ENCODE measurements at regions not wholly inside any gene's neighbourhood (a gene's known extent, or its start where the extent isn't known, plus 50 kb on each side); places are given as distances from the start of the nearest gene placed in this dataset.
A peak's percentile ranks its signal among the peaks of the same experiment; 100 is the strongest.

GRCh38 chr18:43866696-43867095, 589.4 kb upstream of the SYT4 start:
- in situ Hi-C loops (cut with MboI; ENCODE audit: low pct_unique_long_range_greater_than_20kb in 2 of 9, low sequenced_read_pairs in 9 of 9, unreplicated experiment in 9 of 9): no loop called here
- ATAC-seq (replicated peaks in 6 of 8): no peak
- Histone ChIP-seq H3K27ac (no peak overlapping the region), H3K4me3 (no peak overlapping the region), H3K4me1 (replicated peaks in 1 of 2) (peaks cover 0 to 18% of the 10 kb centered on the region in 2 donors)

DNA sequence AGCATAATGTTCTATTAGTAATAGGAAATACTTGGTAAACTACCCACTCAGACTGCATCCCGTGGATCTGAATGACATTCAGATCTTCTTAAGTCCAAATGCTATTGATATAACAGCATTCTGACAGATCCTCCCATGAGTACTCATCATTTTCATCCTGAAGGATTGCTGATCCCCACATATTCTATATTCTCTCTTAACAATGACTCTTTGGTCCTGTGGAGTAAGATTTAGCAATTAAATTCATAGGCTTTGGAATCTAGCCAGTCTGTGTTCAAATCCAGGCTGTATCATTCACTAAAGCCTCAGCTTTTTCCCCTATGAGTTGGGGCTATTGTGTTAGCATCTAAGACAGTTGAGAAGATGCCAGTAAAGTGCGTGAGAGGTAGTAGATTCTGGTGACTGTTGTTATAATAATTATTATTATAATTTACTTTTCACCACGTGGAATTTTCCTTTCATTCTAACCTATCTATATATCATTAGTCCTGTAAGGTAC, 591.3 kb upstream of the SYT4 start:
- ATAC-seq (replicated peaks in 6 of 8): no peak
- 10 to 87% (median 77%) methylated on average over 2 to 3 of the region's 3 CpGs; no CpG with 5 or more reads in 1 of the 10 experiments for WGBS, 10 experiments
- H3K4me1 ChIP-seq (replicated peaks in 1 of 2): peaks cover 0 to 14% of the 10 kb centered on the region in 2 donors
- in situ Hi-C loops (cut with MboI; ENCODE audit: low pct_unique_long_range_greater_than_20kb in 2 of 9, low sequenced_read_pairs in 9 of 9, unreplicated experiment in 9 of 9): no loop called here
- no peak overlapping the region for H3K4me3 ChIP-seq
- H3K27ac ChIP-seq: no peak overlapping the region

GRCh38 chr18:43869451-43870008, 592.2 kb upstream of the SYT4 start:
- in situ Hi-C loops (cut with MboI; ENCODE audit: low pct_unique_long_range_greater_than_20kb in 2 of 9, low sequenced_read_pairs in 9 of 9, unreplicated experiment in 9 of 9): no loop called here
- peaks cover 0 to 6% of the 10 kb centered on the region in 2 donors for H3K4me1 ChIP-seq (replicated peaks in 1 of 2)
- WGBS, 10 experiments: 0 to 89% (median 26%) methylated on average over 1 of the region's 1 CpG; no CpG with 5 or more reads in 4 of the 10 experiments
- no peak overlapping the region for H3K27ac ChIP-seq
- ATAC-seq (replicated peaks in 6 of 8): peak in 6 of 8 experiments; percentile 21 to 97 (median 54)
- no peak overlapping the region for H3K4me3 ChIP-seq

- in situ Hi-C loops (cut with MboI; ENCODE audit: low pct_unique_long_range_greater_than_20kb in 2 of 9, low sequenced_read_pairs in 9 of 9, unreplicated experiment in 9 of 9): no loop called here
- Histone ChIP-seq H3K4me1 (replicated peaks in 1 of 2) (peaks cover 0 to 6% of the 10 kb centered on the region in 2 donors), H3K4me3 (no peak overlapping the region), H3K27ac (no peak overlapping the region)
- WGBS, 10 experiments: 0 to 100% (median 54%) methylated on average over 1 of the region's 1 CpG; no CpG with 5 or more reads in 3 of the 10 experiments
- ATAC-seq (replicated peaks in 6 of 8): no peak
These were observed 593.3 kb upstream of the SYT4 start for GRCh38 chr18:43870626-43871025.

DNA sequence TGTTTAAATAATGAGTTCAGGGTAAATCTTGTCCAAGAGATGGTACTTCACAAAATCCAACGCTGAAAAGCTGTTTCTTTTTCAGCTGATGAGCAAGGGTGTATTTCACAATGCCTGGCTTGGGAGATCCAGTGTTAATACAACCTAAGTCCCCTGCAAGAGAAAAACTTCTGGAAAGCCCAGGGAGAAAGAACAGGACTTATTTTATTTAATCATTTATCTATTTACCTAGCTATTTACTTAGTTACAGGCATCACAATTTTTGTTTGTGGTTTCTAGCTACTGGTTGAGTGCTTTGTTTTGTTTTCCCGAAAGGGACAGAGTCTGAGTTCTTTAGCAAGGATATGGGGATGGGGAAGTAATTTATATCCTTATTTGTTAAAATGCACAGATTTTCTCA, 598.2 kb upstream of the SYT4 start:
- peaks cover 0 to 2% of the 10 kb centered on the region in 2 donors for H3K4me1 ChIP-seq (replicated peaks in 1 of 2)
- ATAC-seq (replicated peaks in 6 of 8): peak in 1 of 8 experiments; percentile 31
- 8 to 93% (median 50%) methylated on average over 1 to 2 of the region's 2 CpGs; no CpG with 5 or more reads in 1 of the 10 experiments for WGBS, 10 experiments
- H3K4me3 ChIP-seq: no peak overlapping the region
- in situ Hi-C loops (cut with MboI; ENCODE audit: low pct_unique_long_range_greater_than_20kb in 2 of 9, low sequenced_read_pairs in 9 of 9, unreplicated experiment in 9 of 9): no loop called here
- H3K27ac ChIP-seq: no peak overlapping the region

DNA sequence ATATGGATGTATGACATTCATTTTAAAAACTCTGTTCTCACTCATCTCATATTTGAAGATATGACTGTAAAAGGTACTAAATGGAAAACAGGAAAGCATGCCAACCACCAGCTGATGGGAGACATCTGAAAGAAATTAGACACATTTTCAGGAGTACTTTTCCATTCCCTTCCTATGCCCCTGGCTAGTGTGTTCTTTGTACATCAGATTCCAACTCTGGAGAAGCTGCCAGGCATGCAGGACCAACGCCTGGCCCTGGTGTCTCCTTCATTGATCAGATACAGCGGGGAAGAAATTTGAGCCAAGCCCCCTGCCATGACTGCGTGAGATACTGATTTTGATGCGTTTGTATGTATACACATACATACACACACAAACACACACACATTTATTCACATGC, 599.0 kb upstream of the SYT4 start:
- Histone ChIP-seq H3K27ac (no peak overlapping the region), H3K4me3 (no peak overlapping the region), H3K4me1 (replicated peaks in 1 of 2) (peaks cover 0 to 2% of the 10 kb centered on the region in 2 donors)
- in situ Hi-C loops (cut with MboI; ENCODE audit: low pct_unique_long_range_greater_than_20kb in 2 of 9, low sequenced_read_pairs in 9 of 9, unreplicated experiment in 9 of 9): no loop called here
- WGBS, 10 experiments: 10 to 100% (median 89%) methylated on average over 1 to 3 of the region's 4 CpGs; no CpG with 5 or more reads in 5 of the 10 experiments
- peak in 2 of 8 experiments; percentile 8 to 78 for ATAC-seq (replicated peaks in 6 of 8)

GRCh38 chr18:43876748-43877147, 599.5 kb upstream of the SYT4 start:
- ATAC-seq (replicated peaks in 6 of 8): peak in 2 of 8 experiments; percentile 61 to 73
- Histone ChIP-seq H3K4me3 (no peak overlapping the region), H3K4me1 (replicated peaks in 1 of 2) (peaks cover 0 to 2% of the 10 kb centered on the region in 2 donors), H3K27ac (no peak overlapping the region)
- in situ Hi-C loops (cut with MboI; ENCODE audit: low pct_unique_long_range_greater_than_20kb in 2 of 9, low sequenced_read_pairs in 9 of 9, unreplicated experiment in 9 of 9): no loop called here
- WGBS, 10 experiments: 27 to 100% (median 83%) methylated on average over 1 to 4 of the region's 4 CpGs; no CpG with 5 or more reads in 2 of the 10 experiments

GRCh38 chr18:43877616-43878321, 600.5 kb upstream of the SYT4 start:
- ATAC-seq (replicated peaks in 6 of 8): no peak
- 81 to 100% (median 95%) methylated on average over 1 to 3 of the region's 3 CpGs for WGBS, 10 experiments
- in situ Hi-C loops (cut with MboI; ENCODE audit: low pct_unique_long_range_greater_than_20kb in 2 of 9, low sequenced_read_pairs in 9 of 9, unreplicated experiment in 9 of 9): no loop called here
- no peak overlapping the region for H3K27ac ChIP-seq
- H3K4me1 ChIP-seq (replicated peaks in 1 of 2): peaks cover 0 to 2% of the 10 kb centered on the region in 2 donors
- H3K4me3 ChIP-seq: no peak overlapping the region

- WGBS, 10 experiments: 21 to 100% (median 71%) methylated on average over 1 to 3 of the region's 3 CpGs; no CpG with 5 or more reads in 2 of the 10 experiments
- in situ Hi-C loops (cut with MboI; ENCODE audit: low pct_unique_long_range_greater_than_20kb in 2 of 9, low sequenced_read_pairs in 9 of 9, unreplicated experiment in 9 of 9): no loop called here
- peak in 2 of 8 experiments; percentile 49 to 72 for ATAC-seq (replicated peaks in 6 of 8)
These were observed 602.1 kb upstream of the SYT4 start for GRCh38 chr18:43879415-43879814.

DNA sequence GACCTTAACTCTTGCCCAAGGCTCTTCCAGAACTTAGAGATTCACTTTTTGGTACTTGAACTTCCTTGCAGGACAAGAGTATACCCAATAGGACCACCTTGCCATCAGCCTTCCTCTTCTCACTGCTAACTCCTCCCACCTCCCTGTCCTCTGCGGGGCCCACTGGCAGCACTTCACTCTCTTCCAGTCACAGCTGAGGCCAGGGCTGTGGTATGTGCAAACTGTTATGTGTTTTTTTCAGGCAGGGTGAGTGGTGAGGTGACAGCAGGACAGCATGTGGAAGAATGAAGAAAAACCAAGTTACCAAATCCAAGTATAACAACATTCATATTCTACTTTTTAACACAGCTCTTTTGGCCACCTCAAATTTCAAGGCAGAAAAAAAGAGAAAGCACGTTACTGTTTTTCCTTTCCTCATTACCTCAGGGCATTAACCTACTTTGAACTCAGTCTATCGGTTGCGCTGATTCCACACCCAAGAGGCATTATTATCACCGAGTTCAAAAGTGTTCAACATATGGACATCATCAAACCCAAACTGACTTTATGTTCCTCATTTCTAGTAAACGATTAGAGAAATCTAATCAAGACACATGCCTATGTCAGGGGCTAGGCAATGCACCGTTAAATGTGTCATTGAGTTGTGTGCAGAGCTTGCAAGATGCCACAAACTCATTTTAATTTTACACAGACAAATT, 605.2 kb upstream of the SYT4 start:
- in situ Hi-C loops (cut with MboI; ENCODE audit: low pct_unique_long_range_greater_than_20kb in 2 of 9, low sequenced_read_pairs in 9 of 9, unreplicated experiment in 9 of 9): no loop called here
- 0 to 93% (median 58%) methylated on average over 1 to 7 of the region's 7 CpGs; no CpG with 5 or more reads in 2 of the 10 experiments for WGBS, 10 experiments

More at GRCh38 chr18:43879415-43879814, 602.1 kb upstream of the SYT4 start:
- Histone ChIP-seq H3K4me1 (replicated peaks in 1 of 2) (peaks cover 0 to 2% of the 10 kb centered on the region in 2 donors), H3K27ac (no peak overlapping the region), H3K4me3 (no peak overlapping the region)

DNA sequence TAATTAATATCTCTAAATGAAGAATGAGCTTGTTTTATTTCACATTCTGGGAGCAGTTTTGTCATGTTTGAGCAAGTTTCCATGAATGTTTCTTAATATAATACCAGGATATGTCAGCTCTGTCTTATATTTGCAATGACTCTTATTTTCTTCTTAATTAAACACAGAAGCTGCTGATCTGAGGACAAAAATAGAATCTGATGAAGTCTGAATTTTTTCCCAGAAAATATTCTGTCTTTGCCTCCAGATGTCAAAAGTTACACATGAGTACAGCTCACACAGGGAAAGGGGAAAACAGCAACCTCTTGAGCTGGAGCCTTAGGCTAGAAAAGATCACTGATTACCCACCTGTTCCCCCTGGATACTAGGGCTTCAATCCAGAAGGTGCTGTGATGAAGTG, 606.6 kb upstream of the SYT4 start:
- no peak for ATAC-seq (replicated peaks in 6 of 8)
- H3K27ac ChIP-seq: no peak overlapping the region
- no peaks in the 10 kb centered on the region for H3K4me1 ChIP-seq (replicated peaks in 1 of 2)
- in situ Hi-C loops (cut with MboI; ENCODE audit: low pct_unique_long_range_greater_than_20kb in 2 of 9, low sequenced_read_pairs in 9 of 9, unreplicated experiment in 9 of 9): no loop called here
- no peak overlapping the region for H3K4me3 ChIP-seq

More for the DNA sequence above, 605.2 kb upstream of the SYT4 start:
- no peaks in the 10 kb centered on the region for H3K4me1 ChIP-seq (replicated peaks in 1 of 2)
- H3K4me3 ChIP-seq: no peak overlapping the region
- ATAC-seq (replicated peaks in 6 of 8): peak in 4 of 8 experiments; percentile 26 to 50 (median 42)
- H3K27ac ChIP-seq: no peak overlapping the region

DNA sequence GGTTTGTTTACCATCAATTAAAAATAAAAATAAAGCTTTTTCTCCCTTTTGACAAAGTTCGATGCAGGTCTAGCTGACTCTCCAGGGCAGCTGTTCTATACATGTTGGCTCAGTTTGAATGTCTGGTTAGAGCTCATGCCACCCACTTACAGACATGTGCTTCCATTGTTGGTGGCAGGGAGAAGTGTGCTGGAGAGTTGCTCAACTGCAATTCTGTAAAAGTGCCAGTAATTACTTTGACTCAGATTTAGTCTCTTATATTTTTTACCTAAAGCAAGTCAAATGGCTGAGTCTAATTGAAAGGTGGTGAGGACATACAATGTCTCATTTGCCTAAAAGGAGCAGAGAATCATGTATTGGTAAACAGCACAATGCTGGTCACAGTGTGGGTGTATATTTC, 609.1 kb upstream of the SYT4 start:
- in situ Hi-C loops (cut with MboI; ENCODE audit: low pct_unique_long_range_greater_than_20kb in 2 of 9, low sequenced_read_pairs in 9 of 9, unreplicated experiment in 9 of 9): no loop called here
- 17 to 100% (median 87%) methylated on average over 1 of the region's 1 CpG; no CpG with 5 or more reads in 4 of the 10 experiments for WGBS, 10 experiments
- Histone ChIP-seq H3K27ac (no peak overlapping the region), H3K4me1 (replicated peaks in 1 of 2) (no peaks in the 10 kb centered on the region), H3K4me3 (no peak overlapping the region)
- no peak for ATAC-seq (replicated peaks in 6 of 8)

- no peak overlapping the region for H3K4me3 ChIP-seq
- 29 to 100% (median 52%) methylated on average over 1 to 2 of the region's 2 CpGs; no CpG with 5 or more reads in 4 of the 10 experiments for WGBS, 10 experiments
- in situ Hi-C loops (cut with MboI; ENCODE audit: low pct_unique_long_range_greater_than_20kb in 2 of 9, low sequenced_read_pairs in 9 of 9, unreplicated experiment in 9 of 9): no loop called here
- H3K4me1 ChIP-seq (replicated peaks in 1 of 2): no peaks in the 10 kb centered on the region
- no peak overlapping the region for H3K27ac ChIP-seq
- ATAC-seq (replicated peaks in 6 of 8): no peak
These were observed 610.2 kb upstream of the SYT4 start for GRCh38 chr18:43887491-43887890.
